ENCODE measurements at regions not wholly inside any gene's neighbourhood (a gene's known extent, or its start where the extent isn't known, plus 50 kb on each side); places are given as distances from the start of the nearest gene placed in this dataset.

GRCh38 chr2:77995161-77995560, 473.0 kb upstream of the LRRTM4 start:
- Histone ChIP-seq H3K9me3 (no peaks in the 10 kb centered on the region), H3K36me3 (no peaks in the 10 kb centered on the region), H3K4me1 (no peaks in the 10 kb centered on the region), H3K27ac (no peak overlapping the region), H3K4me3 (no peak overlapping the region), H3K27me3 (no peaks in the 10 kb centered on the region)
- in situ Hi-C loops (cut with MboI; ENCODE audit: low sequenced_read_pairs in 4 of 4): no loop called here
- no peak for ATAC-seq
- TF ChIP-seq CTCF (IDR thresholded peaks at IDR 0.05 in 4 of 5, conservative IDR thresholded peaks at IDR 0.05 in 1 of 5): no peak
- no peak for TF ChIP-seq POLR2A (IDR thresholded peaks at IDR 0.05)
- intact Hi-C loops (cut with DNase I; ENCODE audit: low total_unique reads): no loop called here
- DNase-seq: no peak

GRCh38 chr2:77999376-77999775, 477.2 kb upstream of the LRRTM4 start:
- DNase-seq (no peak), ATAC-seq (no peak)
- TF ChIP-seq POLR2A (IDR thresholded peaks at IDR 0.05): no peak
- no peak for TF ChIP-seq CTCF (IDR thresholded peaks at IDR 0.05 in 4 of 5, conservative IDR thresholded peaks at IDR 0.05 in 1 of 5)
- Histone ChIP-seq H3K36me3 (no peaks in the 10 kb centered on the region), H3K27me3 (no peaks in the 10 kb centered on the region), H3K4me3 (no peak overlapping the region), H3K9me3 (no peaks in the 10 kb centered on the region), H3K4me1 (no peaks in the 10 kb centered on the region), H3K27ac (no peak overlapping the region)
- in situ Hi-C loops (cut with MboI; ENCODE audit: low sequenced_read_pairs in 4 of 4): no loop called here
- intact Hi-C loops (cut with DNase I; ENCODE audit: low total_unique reads): no loop called here

GRCh38 chr2:78009289-78009688, 487.1 kb upstream of the LRRTM4 start:
- no peaks in the 10 kb centered on the region for H3K9me3 ChIP-seq
- H3K4me3 ChIP-seq: no peak overlapping the region
- in situ Hi-C loops (cut with MboI; ENCODE audit: low sequenced_read_pairs in 4 of 4) (no loop called here), intact Hi-C loops (cut with DNase I; ENCODE audit: low total_unique reads) (no loop called here)
- no peak for TF ChIP-seq POLR2A (IDR thresholded peaks at IDR 0.05)
- TF ChIP-seq CTCF (IDR thresholded peaks at IDR 0.05 in 4 of 5, conservative IDR thresholded peaks at IDR 0.05 in 1 of 5): no peak
- no peaks in the 10 kb centered on the region for H3K4me1 ChIP-seq
- no peaks in the 10 kb centered on the region for H3K27me3 ChIP-seq
- ATAC-seq (no peak), DNase-seq (no peak)
- no peak overlapping the region for H3K27ac ChIP-seq
- H3K36me3 ChIP-seq: no peaks in the 10 kb centered on the region

- DNase-seq (no peak), ATAC-seq (no peak)
- no peaks in the 10 kb centered on the region for H3K36me3 ChIP-seq
- no peaks in the 10 kb centered on the region for H3K4me1 ChIP-seq
- H3K27ac ChIP-seq: no peak overlapping the region
- TF ChIP-seq POLR2A (IDR thresholded peaks at IDR 0.05) (no peak), CTCF (IDR thresholded peaks at IDR 0.05 in 4 of 5, conservative IDR thresholded peaks at IDR 0.05 in 1 of 5) (no peak)
- no peaks in the 10 kb centered on the region for H3K27me3 ChIP-seq
- no peak overlapping the region for H3K4me3 ChIP-seq
- intact Hi-C loops (cut with DNase I; ENCODE audit: low total_unique reads): no loop called here
- H3K9me3 ChIP-seq: no peaks in the 10 kb centered on the region
- in situ Hi-C loops (cut with MboI; ENCODE audit: low sequenced_read_pairs in 4 of 4): no loop called here
Observed at GRCh38 chr2:78011251-78011650, 489.1 kb upstream of the LRRTM4 start.

- TF ChIP-seq CTCF (IDR thresholded peaks at IDR 0.05 in 4 of 5, conservative IDR thresholded peaks at IDR 0.05 in 1 of 5) (no peak), POLR2A (IDR thresholded peaks at IDR 0.05) (no peak)
- no peak for ATAC-seq
- intact Hi-C loops (cut with DNase I; ENCODE audit: low total_unique reads): no loop called here
Observed at GRCh38 chr2:78020491-78020890, 498.3 kb upstream of the LRRTM4 start.

More at GRCh38 chr2:78020491-78020890, 498.3 kb upstream of the LRRTM4 start:
- in situ Hi-C loops (cut with MboI; ENCODE audit: low sequenced_read_pairs in 4 of 4): no loop called here
- Histone ChIP-seq H3K27ac (no peak overlapping the region), H3K9me3 (no peaks in the 10 kb centered on the region), H3K4me1 (no peaks in the 10 kb centered on the region), H3K4me3 (no peak overlapping the region), H3K36me3 (no peaks in the 10 kb centered on the region), H3K27me3 (no peaks in the 10 kb centered on the region)
- no peak for DNase-seq
